VCaP (cell line): ENCODE measurements at regions not wholly inside any gene's neighbourhood (a gene's known extent, or its start where the extent isn't known, plus 50 kb on each side); places are given as distances from the start of the nearest gene placed in this dataset.
"Not testable (repeated sequence)": the region's sequence is repeated elsewhere in the genome, so short reads cannot be mapped to it uniquely, and the experiment has no call there.

ENCODE experiments used
- H3K27ac ChIP-seq: fragments of 450-650 bp; 2 replicates; pipeline ENCODE4 v1.5.1; 2017
- TF ChIP-seq, protein P1 (sequence below): fragments of 450-650 bp; conservative IDR thresholded peaks from 2 replicates; pipeline ENCODE4 v1.5.1; 2017; ENCODE audit warnings: mild to moderate bottlenecking, moderate library complexity

DNA sequence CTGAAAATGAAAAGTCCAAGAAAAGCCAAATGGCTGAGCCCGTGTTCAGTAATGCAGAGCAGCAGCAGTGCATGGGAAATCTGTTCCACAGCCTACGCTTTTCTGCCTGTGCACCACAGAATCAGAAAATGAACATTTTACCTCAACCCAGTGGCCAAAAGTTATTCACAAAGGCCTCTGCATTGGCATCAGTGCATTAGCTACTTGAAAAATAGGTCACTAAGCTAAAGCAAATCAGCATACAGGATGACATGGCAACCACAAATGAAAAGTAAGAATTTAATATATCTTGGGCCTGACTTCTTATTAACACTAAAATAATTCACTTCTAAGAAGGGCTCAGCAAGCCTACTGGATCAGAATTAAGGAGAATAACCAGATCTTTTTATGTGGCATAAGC, 1145.3 kb upstream of the CHAC2 start:
- TF ChIP-seq, protein P1, sequence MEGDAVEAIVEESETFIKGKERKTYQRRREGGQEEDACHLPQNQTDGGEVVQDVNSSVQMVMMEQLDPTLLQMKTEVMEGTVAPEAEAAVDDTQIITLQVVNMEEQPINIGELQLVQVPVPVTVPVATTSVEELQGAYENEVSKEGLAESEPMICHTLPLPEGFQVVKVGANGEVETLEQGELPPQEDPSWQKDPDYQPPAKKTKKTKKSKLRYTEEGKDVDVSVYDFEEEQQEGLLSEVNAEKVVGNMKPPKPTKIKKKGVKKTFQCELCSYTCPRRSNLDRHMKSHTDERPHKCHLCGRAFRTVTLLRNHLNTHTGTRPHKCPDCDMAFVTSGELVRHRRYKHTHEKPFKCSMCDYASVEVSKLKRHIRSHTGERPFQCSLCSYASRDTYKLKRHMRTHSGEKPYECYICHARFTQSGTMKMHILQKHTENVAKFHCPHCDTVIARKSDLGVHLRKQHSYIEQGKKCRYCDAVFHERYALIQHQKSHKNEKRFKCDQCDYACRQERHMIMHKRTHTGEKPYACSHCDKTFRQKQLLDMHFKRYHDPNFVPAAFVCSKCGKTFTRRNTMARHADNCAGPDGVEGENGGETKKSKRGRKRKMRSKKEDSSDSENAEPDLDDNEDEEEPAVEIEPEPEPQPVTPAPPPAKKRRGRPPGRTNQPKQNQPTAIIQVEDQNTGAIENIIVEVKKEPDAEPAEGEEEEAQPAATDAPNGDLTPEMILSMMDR = no peak
- H3K27ac ChIP-seq = no peak overlapping the region

DNA sequence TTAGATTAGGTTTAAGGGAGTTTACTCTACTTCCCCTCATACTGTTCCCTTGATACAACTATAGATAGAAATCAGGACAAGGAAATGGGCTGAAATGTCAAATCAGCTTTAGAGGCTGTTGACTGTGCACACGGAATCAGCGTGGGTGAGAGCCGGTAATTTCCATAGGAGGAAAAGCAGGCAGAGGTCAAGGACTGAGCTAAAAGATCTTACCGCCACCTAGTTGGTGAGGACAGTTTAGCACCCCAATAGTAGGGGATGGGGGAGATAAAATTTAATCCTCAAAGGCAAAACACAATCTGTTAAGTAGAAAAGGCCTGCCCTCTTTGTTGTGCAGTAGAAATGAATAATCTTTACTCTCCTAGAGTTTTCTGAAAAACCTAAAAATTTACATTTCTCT, 1154.5 kb upstream of the CHAC2 start:
- no peak overlapping the region for H3K27ac ChIP-seq
- TF ChIP-seq, protein P1 = no peak

DNA sequence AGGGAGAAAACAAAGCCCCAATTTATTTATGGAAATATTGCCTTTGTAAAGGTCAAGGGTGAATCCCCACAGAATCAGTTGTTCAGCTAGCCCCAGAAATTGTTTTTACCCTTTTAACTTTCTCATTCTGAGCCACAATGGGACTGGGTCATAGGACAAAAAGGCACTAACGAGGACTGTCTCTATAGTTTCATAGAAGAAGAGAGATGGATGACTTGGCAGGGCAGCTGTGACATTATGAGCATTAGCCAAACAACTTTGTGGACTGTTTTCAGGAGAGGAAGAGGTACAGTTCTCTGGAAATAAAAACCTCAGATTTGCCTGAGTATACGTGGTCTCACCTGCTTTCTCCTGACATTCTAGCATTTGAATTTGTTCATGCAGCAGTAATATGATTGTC, 1155.8 kb upstream of the CHAC2 start:
- TF ChIP-seq, protein P1 = no peak
- no peak overlapping the region for H3K27ac ChIP-seq

DNA sequence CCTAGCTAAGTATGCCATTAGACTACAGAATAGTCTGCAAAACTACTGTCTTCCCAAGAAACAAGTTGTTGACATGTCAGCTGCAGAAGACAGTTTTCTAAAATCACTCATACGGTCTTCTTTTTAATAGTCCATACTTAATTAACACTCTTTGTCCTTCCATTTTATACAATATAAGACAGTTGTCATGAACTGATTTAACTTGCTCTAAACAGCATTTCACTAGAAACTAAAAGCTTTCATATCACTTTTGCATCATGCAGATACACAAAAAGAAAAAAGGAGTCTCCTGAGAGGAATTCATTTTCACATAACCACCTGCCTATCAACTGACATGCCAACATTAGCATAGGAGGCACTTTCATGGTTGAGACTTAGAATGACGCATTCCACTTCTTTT, 1159.6 kb upstream of the CHAC2 start:
- H3K27ac ChIP-seq = no peak overlapping the region
- TF ChIP-seq, protein P1 = no peak

DNA sequence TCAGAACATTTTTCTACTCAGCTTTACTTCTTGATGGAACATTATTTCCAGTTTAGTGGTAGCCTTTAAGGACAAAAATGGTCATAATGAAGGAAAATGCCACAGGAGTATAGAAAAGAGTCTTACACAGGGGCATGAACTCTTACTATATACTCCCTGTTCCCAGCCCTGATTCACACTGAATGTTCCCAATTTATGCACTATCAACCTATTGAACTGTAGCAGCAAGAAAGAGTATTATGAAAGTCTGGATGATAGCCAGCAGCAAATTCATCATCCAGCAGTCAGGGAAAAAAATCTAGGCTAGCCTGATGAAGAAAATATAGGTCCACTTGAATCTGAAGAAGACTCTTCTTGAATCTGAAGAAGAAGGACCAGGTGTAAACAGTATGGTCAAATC, 1170.3 kb upstream of the CHAC2 start:
- TF ChIP-seq, protein P1 = no peak
- H3K27ac ChIP-seq = no peak overlapping the region

DNA sequence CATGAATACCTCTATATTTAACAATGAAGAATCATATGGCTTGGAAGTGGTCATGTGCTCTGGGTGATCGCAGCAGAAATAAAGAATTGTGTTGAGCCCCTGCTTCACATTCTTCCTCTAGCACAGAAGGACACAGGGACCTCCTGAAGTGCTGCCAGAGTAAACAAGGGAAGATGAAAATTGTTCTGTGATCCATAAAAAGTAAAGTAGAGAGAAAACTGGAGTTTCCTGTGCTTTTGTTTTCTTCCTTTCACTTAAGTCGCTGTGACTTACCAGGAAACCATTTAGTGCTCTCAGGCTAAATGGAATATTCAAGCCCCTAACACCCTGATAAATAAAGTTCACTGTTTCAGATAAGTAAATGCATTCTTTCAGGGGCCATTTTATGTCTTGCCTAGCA, 1173.6 kb upstream of the CHAC2 start:
- no peak overlapping the region for H3K27ac ChIP-seq
- TF ChIP-seq, protein P1 = no peak

DNA sequence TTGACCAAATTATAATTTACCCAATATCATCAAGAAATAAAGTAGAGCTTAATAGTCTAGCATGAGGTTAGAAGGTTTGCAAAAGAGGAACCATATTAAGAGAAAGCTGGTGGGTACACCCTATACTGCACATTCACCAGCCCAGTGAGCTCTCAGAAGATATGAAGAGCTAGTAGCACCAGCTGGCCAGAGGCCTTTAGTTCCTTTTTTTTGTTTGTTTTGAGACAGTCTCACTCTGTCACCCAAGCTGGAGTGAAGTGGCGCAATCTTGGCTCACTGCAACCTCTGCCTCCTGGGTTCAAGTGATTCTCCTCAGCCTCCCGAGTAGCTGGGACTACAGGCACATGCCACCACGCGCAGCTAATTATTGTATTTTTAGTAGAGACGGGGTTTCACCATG, 1183.5 kb upstream of the CHAC2 start:
- not testable (repeated sequence) for H3K27ac ChIP-seq

DNA sequence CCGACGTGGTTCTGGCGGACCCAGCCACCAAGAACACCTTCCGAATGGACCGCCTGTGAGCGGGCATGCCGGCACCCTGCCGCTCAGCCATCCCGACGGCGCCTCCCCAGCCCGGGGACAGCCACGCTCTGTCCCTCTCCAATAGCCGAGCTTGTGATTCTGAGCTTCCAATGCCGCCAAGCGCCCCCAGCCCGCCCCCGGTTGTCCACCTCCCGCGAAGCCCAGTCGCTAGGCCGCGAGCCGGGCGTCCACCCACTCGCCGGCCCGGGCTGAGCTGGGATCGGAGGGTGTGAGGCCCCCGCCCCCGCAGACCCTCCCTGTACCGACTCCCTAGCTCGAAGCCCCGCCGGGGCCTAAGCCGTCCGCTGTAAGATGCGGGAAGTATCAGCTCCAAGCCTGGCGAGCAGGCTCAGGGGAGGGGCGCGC, 1195.1 kb upstream of the CHAC2 start:
- H3K27ac ChIP-seq = no peak overlapping the region
- TF ChIP-seq, protein P1 = no peak
